ENCODE measurements at regions not wholly inside any gene's neighbourhood (a gene's known extent, or its start where the extent isn't known, plus 50 kb on each side); places are given as distances from the start of the nearest gene placed in this dataset.
"Not testable (repeated sequence)": the region's sequence is repeated elsewhere in the genome, so short reads cannot be mapped to it uniquely, and the experiment has no call there.

- no peak for DNase-seq (ENCODE audit: low spot score)
Observed at GRCh38 chr15:99485153-99485961, 80.4 kb upstream of the MEF2A start.

GRCh38 chr15:99485992-99486370 is 79.8 kb upstream of the MEF2A start:
- no peak for DNase-seq (ENCODE audit: low spot score)

- DNase-seq (ENCODE audit: low spot score) = no peak
Observed at GRCh38 chr15:99486371-99487336, 79.1 kb upstream of the MEF2A start.

- DNase-seq (ENCODE audit: low spot score) = no peak
Observed at GRCh38 chr15:99487337-99487730, 78.5 kb upstream of the MEF2A start.

GRCh38 chr15:99492275-99492674 is 73.5 kb upstream of the MEF2A start:
- DNase-seq (ENCODE audit: low spot score) = no peak

GRCh38 chr15:99492716-99493115 is 73.1 kb upstream of the MEF2A start:
- DNase-seq (ENCODE audit: low spot score) = no peak

GRCh38 chr15:99493461-99493860 is 72.3 kb upstream of the MEF2A start:
- no peak for DNase-seq (ENCODE audit: low spot score)

GRCh38 chr15:99494536-99495233 is 71.1 kb upstream of the MEF2A start:
- DNase-seq (ENCODE audit: low spot score) = not testable (repeated sequence)

GRCh38 chr15:99495430-99496301 is 70.1 kb upstream of the MEF2A start:
- DNase-seq (ENCODE audit: low spot score) = no peak

- no peak for DNase-seq (ENCODE audit: low spot score)
Observed at GRCh38 chr15:99496302-99496629, 69.5 kb upstream of the MEF2A start.

- DNase-seq (ENCODE audit: low spot score) = no peak
Observed at GRCh38 chr15:99502182-99502581, 63.6 kb upstream of the MEF2A start.

- no peak for DNase-seq (ENCODE audit: low spot score)
Observed at GRCh38 chr15:99502661-99503060, 63.1 kb upstream of the MEF2A start.

GRCh38 chr15:99503411-99503810 is 62.4 kb upstream of the MEF2A start:
- no peak for DNase-seq (ENCODE audit: low spot score)

GRCh38 chr15:99504071-99504822 is 61.5 kb upstream of the MEF2A start:
- DNase-seq (ENCODE audit: low spot score) = no peak

GRCh38 chr15:99504823-99505551 is 60.8 kb upstream of the MEF2A start:
- DNase-seq (ENCODE audit: low spot score) = no peak

- no peak for DNase-seq (ENCODE audit: low spot score)
Observed at GRCh38 chr15:99506399-99506798, 59.4 kb upstream of the MEF2A start.

- DNase-seq (ENCODE audit: low spot score) = no peak
Observed at GRCh38 chr15:99507016-99507503, 58.7 kb upstream of the MEF2A start.

- no peak for DNase-seq (ENCODE audit: low spot score)
Observed at GRCh38 chr15:99507504-99508310, 58.1 kb upstream of the MEF2A start.

- no peak for DNase-seq (ENCODE audit: low spot score)
Observed at GRCh38 chr15:99508311-99508645, 57.5 kb upstream of the MEF2A start.
